HG02943 (cell line): ENCODE measurements at regions not wholly inside any gene's neighbourhood (a gene's known extent, or its start where the extent isn't known, plus 50 kb on each side); places are given as distances from the start of the nearest gene placed in this dataset.

ENCODE experiments used
- ATAC-seq: cut with Tn5 transposase; IDR thresholded peaks from one replicate; pipeline ENCODE4 v1.9.1; 2021; ENCODE audit warnings: mild to moderate bottlenecking, low read depth, moderate library complexity; ENCODE audit not compliant: unreplicated experiment

GRCh38 chr4:112889199-112889598 is 160.3 kb upstream of the ANK2 start:
- ATAC-seq: no peak

DNA sequence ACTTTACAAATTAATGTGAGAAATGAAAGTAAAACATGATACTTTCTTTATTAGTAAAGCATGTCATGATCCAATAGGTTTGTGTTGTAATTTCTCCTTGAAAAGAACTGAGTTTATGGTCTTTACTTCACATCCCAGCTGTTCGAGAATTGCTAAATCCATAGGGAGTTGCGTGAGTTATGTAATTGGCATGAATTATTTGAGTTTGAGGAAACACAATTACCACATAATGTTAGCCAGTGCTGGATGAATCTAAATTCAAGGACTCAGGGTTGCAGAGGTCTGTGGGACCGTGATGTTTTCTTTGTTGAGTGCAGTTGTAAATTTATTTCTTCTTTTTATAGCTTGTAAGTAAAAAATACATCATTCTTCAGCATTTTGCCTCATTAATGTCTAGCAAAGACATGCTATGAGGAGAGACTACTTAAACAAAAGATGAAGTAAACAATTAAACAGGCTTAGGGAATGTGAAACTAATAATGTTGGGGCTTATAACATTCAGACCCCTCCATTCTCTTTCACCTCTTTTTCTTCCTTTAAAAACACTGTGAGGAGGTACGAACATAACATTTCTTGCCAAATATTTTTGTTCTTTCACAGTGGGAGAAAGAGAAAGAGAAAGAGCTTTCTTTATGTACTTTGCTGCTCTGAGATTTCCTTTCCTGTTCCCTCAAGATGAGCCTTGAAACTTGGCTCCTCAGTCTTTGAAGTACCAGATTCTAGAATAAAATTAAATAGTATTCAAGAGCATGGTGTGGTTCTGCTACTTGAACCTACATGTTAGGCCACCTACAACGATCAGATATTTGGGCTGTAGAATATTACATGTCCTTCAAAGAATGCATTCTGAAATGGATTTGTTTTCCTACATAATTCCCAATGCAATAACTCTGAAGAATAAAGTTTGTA is 159.6 kb upstream of the ANK2 start:
- no peak for ATAC-seq

DNA sequence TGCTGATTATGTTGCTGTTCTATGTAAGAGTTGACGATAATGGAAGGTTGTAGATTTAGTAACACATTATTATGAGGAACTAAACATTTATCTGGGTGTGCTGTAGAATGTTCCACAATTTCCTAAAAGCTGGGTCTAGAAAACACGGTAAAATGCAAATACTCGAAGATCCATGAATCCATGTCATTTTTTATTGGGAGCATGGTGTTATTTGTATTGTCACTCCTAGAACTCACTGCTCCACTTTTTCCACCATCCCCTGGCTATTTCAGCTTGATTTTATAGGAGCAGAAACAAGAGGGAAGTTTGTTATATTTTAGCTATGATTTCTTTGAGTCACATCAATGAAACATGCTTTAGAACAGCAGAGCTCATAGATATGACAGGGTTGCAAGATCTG is 155.0 kb upstream of the ANK2 start:
- no peak for ATAC-seq

- no peak for ATAC-seq
These were observed 154.5 kb upstream of the ANK2 start for GRCh38 chr4:112894951-112895350.

DNA sequence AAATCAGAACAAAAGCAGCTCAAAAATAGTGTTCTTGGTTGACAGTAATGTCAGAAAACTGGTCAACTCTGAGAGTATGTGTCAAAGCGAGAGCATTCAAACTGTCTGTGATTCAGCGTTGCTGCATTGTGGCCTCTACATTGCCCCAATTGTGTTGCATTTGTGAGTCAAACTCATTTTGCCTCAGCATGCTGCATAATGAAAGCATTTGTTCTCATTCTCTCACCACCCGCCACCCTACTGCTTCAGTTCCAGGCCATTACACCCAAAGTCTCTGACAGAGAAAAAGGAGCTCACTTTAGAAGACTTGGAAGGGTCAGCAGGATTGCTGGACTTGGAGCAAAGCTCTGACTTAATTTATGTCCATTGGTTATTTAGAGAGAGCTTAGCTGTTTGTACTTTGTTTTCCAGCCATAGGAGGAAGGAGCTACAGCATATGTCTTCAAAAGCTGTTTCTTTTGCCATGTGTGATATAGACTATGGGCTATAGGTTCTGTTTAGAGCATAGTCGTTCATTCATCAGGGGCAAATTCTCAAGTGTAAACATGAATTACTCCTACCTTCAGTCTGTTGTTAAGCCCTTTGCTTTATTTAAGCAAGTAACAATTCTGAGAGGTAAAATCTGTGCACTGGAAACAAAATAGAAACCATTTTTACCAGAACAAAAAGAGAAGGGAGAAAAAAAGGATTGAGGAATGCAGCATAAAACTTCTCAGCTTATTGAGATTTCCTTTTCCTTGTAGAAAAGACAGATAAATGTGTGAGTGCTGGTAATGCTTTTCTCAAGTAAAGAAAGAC is 153.4 kb upstream of the ANK2 start:
- ATAC-seq: no peak

- no peak for ATAC-seq
These were observed 152.8 kb upstream of the ANK2 start for GRCh38 chr4:112896609-112897190.

DNA sequence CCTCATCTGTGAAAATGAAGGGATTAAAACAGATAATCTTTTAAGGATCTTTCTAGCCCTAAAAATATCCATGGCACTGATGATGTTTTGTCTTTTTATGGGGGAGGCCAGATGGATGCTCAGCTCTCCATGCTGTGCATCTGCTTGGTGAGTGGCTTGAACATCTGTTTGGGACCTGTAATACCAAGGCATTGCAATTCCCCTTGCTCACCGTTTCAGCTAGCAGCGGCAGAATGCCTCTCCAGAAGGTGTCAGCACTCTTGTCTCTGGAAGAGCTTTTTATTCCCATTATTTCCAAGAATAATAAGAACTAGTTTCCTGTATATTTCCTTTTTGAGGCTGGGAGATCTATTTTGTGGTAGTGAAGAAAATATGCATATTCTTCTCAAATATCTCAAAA is 151.9 kb upstream of the ANK2 start:
- ATAC-seq: no peak

GRCh38 chr4:112898357-112899141 is 150.9 kb upstream of the ANK2 start:
- no peak for ATAC-seq

GRCh38 chr4:112900416-112900815 is 149.0 kb upstream of the ANK2 start:
- ATAC-seq: no peak

GRCh38 chr4:112901962-112902411 is 147.5 kb upstream of the ANK2 start:
- ATAC-seq: no peak

DNA sequence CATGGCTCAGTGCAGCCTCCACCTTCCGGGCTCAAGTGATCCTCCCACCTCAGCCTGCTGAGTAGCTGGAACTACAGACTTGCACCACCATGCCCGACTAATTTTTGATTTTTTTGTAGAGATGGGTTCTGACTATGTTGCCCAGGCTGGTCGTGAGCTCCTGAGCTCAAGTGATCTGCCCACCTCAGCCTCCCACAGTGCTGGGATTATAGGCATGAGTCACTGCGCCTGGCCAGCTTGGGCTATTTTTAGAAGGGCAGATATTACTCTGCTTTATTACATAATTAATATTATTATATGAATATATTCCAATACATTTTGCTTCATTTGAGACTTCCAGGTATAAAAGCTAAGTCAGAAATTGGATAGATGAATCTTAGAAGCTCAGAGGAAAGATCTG is 143.7 kb upstream of the ANK2 start:
- ATAC-seq: no peak

GRCh38 chr4:112908511-112908910 is 140.9 kb upstream of the ANK2 start:
- ATAC-seq: no peak

DNA sequence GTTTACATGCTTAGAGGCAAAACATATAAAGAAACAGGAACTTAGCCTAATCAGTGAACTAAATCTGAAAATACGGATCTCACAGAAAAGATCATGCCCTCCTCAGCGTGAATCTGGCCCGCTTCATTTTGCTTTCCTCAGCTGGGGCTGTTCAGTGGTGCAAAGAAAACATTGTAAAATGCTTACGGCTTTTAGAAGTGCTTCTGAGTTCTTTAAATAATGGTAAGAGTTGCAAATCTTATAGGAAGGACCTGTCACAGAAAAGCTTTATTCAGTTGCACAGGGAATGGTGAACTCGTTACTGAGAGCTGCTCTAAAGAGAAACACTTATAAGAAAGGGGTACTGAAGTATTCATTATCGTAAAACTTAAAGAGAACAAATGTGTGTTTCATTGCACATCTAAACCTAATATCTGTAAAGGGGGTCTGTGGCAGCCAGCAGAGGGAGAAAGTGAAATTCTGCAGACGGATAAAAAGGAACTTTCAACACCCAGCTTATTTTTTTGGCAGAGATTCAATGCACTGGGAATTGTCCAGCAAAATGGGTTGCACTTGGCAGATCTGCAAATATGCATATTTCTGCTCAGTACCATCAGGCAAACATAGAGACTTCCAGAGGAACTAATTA is 139.2 kb upstream of the ANK2 start:
- ATAC-seq: no peak

DNA sequence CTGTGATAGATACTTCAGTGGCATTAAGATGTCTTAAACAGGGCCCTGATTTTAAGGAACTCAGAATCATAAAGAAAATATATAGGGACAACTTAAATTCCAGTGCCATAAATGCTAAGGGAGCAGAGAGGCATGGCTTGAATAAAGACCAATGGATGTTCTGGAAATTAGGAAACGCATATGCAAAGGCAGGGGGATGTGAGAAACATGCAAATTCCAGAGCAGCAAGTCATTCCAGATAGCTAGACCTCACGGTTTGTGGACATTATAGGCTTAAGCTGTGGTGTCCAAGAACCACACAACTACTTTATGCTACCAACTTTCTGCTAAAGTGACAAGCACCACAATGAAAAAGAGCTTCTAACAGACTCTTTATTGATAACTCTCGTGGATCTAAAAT is 132.6 kb upstream of the ANK2 start:
- ATAC-seq: no peak

DNA sequence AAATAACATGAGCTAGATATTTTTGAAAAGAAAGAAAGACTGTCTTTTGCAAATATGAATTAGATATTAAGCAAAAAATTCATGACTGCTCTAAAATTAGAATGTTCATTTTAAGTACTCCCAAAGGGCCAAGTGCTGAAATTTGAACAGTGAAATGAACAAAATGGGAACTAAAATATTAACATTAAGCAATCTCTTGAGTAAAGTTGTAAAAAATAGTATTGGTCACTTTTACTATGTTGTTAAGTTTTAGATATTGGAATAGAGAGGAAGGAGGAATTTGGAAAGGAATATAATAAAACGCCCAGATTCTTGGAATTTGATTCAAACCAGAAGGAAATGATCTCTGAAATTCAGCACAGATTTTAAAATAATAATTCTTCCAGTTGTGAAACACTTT is 125.9 kb upstream of the ANK2 start:
- ATAC-seq: no peak

DNA sequence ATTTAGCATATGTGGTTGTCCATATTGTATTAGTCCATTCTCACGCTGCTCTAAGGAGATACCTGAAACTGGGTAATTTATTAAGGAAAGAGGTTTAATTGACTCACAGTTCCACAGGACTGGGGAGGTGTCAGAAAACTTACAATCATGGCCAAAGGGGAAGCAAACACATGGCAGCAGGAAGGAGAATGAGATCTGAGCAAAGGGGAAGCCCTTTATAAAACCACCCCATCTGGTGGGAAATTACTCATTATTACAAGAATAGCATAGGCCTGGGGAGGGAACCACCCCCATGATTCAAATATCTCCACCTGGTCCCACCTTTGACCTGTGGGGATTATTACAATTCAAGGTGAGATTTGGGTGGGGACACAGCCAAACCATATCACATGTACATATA is 122.6 kb upstream of the ANK2 start:
- no peak for ATAC-seq

- no peak for ATAC-seq
These were observed 121.9 kb upstream of the ANK2 start for GRCh38 chr4:112927544-112927943.

DNA sequence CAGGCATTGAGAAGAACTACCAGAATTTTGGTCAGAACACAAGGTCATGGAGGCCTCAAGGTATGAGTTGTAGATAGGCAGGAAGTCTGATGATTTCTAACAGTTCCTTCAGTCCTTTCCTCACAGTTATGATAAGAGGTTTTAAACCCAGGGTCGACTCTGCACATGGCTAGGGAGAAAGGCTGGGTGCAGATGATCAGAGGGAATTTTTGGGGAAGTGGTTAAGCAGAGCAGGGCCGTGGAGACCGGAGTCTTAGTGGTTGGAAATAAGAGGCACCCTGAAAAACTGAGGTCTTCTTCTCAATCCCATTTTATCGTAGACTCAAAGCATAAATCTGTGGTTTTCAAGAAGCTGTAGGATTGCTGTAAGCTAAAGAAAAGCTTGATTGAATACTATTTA is 118.5 kb upstream of the ANK2 start:
- no peak for ATAC-seq

DNA sequence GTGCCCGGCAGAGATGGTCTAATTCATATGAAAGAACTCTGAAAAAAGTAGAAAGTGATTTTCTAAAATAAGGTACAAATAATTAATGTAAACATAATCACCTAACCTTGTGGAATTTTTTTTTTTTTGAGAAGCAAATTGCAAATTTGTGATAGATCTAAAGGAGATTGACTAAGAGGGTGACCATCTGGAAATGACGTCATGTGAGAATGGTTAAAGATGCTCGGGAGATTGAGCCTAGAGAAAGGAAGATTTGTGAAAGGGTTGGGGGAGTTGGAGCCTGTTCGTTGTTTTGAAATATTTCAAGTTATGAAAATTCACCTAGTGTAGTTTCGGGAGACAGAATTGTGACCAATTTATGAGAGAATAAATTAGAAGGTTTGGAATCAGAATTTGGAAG is 115.7 kb upstream of the ANK2 start:
- no peak for ATAC-seq

DNA sequence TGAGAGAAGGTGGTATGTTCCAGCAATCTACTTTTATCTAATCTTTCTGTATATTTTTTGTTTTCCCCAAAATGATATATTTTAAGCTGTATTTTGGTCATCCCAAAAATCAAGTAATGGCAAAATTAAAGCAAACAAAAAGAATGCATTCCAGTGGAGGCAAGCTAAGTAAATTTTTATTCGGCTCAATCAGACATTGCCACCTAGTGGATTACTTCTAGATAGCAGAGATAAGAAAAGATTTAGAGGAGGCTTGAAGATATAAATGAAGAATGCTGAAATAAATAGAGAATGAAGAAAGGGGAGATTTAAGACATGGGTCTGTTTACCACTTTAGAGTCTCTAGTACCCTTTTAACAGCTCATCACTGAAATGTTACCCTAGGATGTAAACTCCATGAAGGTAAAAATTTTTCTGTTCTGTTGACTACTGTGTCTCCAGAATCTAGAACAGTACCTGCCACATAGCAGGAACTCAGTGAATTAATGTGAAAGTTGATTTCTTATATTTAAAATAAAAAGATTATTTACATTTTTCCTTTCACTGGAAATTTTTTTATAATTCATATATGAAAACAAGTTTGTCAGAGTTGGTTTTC is 110.9 kb upstream of the ANK2 start:
- ATAC-seq: no peak
